Lower leg skin (tissue), 4 donors: ENCODE measurements at regions not wholly inside any gene's neighbourhood (a gene's known extent, or its start where the extent isn't known, plus 50 kb on each side); places are given as distances from the start of the nearest gene placed in this dataset.

Source experiments
- DNase-seq, 2 donors: peaks; one replicate each; pipeline ENCODE4 v3.0.0-alpha.2; 2019; ENCODE audit warnings: low spot score in 2 of 2
- H3K4me3 ChIP-seq: fragments of 200-600 bp; sonication (generic); 2 replicates; pipeline ENCODE4 v1.5.1; 2017; ENCODE audit warnings: mild to moderate bottlenecking, low read depth; ENCODE audit not compliant: poor library complexity, severe bottlenecking
- CTCF ChIP-seq, 3 donors: fragments of 450-650 bp; IDR thresholded peaks; one replicate each; pipeline ENCODE4 v1.5.1; 2016; ENCODE audit warnings: antibody characterized with exemption in 3 of 3, mild to moderate bottlenecking in 3 of 3, moderate library complexity in 2 of 3
- POLR2A ChIP-seq, 2 donors: fragments of 450-650 bp; IDR thresholded peaks; one replicate each; pipeline ENCODE4 v1.6.1; 2016 to 2017; ENCODE audit warnings: antibody characterized with exemption in 2 of 2, mild to moderate bottlenecking in 1 of 2, moderate library complexity in 1 of 2
- WGBS, 2 donors: methylation state at CpG; one replicate each; pipeline ENCODE4 v1.1.5; 2018; 5-methylcytosine and 5-hydroxymethylcytosine counted together
- intact Hi-C: fragments of 100-400 bp; cut with DNase I; formaldehyde crosslinking; loops from one replicate; pipeline ENCODE4 v1.15.0; 2023; ENCODE audit warnings: low total_unique reads

- intact Hi-C loops: no loop called here
- no peak for TF ChIP-seq CTCF (IDR thresholded peaks at IDR 0.05)
- no peak overlapping the region for H3K4me3 ChIP-seq
- DNase-seq: no peak
- 84 to 91% methylated on average over 5 of the region's 5 CpGs for WGBS, 2 donors
Observed at GRCh38 chr3:72441284-72441994, 406.8 kb downstream of the SHQ1 start.

GRCh38 chr3:72440491-72440890 is 407.8 kb downstream of the SHQ1 start:
- intact Hi-C loops: no loop called here
- no peak for DNase-seq

GRCh38 chr3:72439321-72440183 is 408.7 kb downstream of the SHQ1 start:
- 58 to 62% methylated on average over 5 of the region's 5 CpGs for WGBS, 2 donors
- H3K4me3 ChIP-seq: no peak overlapping the region
- intact Hi-C loops: no loop called here
- no peak for DNase-seq
- TF ChIP-seq POLR2A (IDR thresholded peaks at IDR 0.05) (no peak), CTCF (IDR thresholded peaks at IDR 0.05) (no peak)

More at GRCh38 chr3:72440491-72440890, 407.8 kb downstream of the SHQ1 start:
- WGBS, 2 donors: 87 to 88% methylated on average over 4 of the region's 4 CpGs
- TF ChIP-seq POLR2A (IDR thresholded peaks at IDR 0.05) (no peak), CTCF (IDR thresholded peaks at IDR 0.05) (no peak)
- no peak overlapping the region for H3K4me3 ChIP-seq

- TF ChIP-seq POLR2A (IDR thresholded peaks at IDR 0.05) (no peak), CTCF (IDR thresholded peaks at IDR 0.05) (no peak)
- DNase-seq: no peak
- 81 to 85% methylated on average over 5 of the region's 5 CpGs for whole genome bisulfite sequencing, 2 donors
- no peak overlapping the region for H3K4me3 ChIP-seq
- intact Hi-C loops: no loop called here
Observed at GRCh38 chr3:72437661-72438406, 410.4 kb downstream of the SHQ1 start.

GRCh38 chr3:72436863-72437592 is 411.2 kb downstream of the SHQ1 start:
- 68 to 69% methylated on average over 7 of the region's 7 CpGs for WGBS, 2 donors
- TF ChIP-seq CTCF (IDR thresholded peaks at IDR 0.05): no peak
- TF ChIP-seq POLR2A (IDR thresholded peaks at IDR 0.05): no peak
- no peak overlapping the region for H3K4me3 ChIP-seq

More at GRCh38 chr3:72436863-72437592, 411.2 kb downstream of the SHQ1 start:
- no peak for DNase-seq
- intact Hi-C loops: no loop called here
